ENCODE measurements at regions not wholly inside any gene's neighbourhood (a gene's known extent, or its start where the extent isn't known, plus 50 kb on each side); places are given as distances from the start of the nearest gene placed in this dataset.

DNA sequence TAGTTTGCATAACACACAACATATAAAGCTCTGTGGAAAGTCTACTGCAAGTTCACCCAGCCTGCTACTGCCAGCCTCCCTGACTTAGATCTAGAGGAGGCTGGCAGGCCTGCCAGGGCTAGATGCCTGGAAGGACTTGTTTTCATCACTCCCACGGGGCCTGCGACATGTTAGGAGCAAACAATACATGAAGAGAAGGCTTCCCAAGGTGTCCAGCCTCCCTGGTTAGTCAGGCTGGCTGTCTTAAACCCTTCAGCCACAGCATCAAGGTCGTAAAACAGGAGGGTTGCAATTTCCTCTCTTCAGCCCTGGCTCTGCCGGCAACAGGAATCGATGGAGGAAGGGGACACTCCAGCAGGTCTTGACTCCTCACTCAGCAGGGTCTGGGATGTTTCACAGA is 104.5 kb downstream of the NGF start:
- no peak overlapping the region for H3K27ac ChIP-seq (ENCODE audit: low read depth in 2 of 2, low read length in 2 of 2)
- H3K4me1 ChIP-seq (ENCODE audit: control insufficient read depth in 2 of 2, insufficient read depth in 2 of 2, low read length in 2 of 2) = peaks cover 3 to 15% of the 10 kb centered on the region in 2 donors
- no peak overlapping the region for H3K4me3 ChIP-seq (ENCODE audit: low read length in 2 of 2)
- no peaks in the 10 kb centered on the region for H3K9me3 ChIP-seq (ENCODE audit: control insufficient read depth in 2 of 2, low read length in 2 of 2)
- no peak overlapping the region for H3K9ac ChIP-seq (ENCODE audit: low read depth in 1 of 2, low read length in 2 of 2)
- no peaks in the 10 kb centered on the region for H3K27me3 ChIP-seq (ENCODE audit: control insufficient read depth in 2 of 2, insufficient read depth in 2 of 2, low read length in 2 of 2)
- no peaks in the 10 kb centered on the region for H3K36me3 ChIP-seq (ENCODE audit: control insufficient read depth in 2 of 2, insufficient read depth in 2 of 2, low read length in 2 of 2)

DNA sequence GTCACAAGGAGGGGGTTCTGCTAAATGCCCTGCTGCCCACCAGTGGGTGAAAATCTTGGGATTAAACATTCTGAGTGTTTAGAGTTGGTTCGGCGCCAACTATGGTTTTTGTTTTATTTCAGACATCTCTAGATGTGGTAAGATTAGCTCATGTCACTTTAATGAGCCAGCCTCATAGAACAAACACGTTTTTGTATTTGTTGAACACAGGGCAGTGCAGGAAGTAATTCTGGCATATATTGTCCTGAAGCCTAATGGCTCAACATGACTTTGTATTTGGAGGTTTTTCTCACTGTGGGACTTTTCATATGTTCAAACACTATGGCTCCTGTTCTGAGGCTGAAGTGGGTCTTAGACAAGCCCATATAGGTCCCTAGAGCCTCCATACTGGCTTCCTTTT is 107.8 kb downstream of the NGF start:
- Histone ChIP-seq H3K4me3 (ENCODE audit: low read length in 2 of 2) (no peak overlapping the region), H3K36me3 (ENCODE audit: control insufficient read depth in 2 of 2, insufficient read depth in 2 of 2, low read length in 2 of 2) (no peaks in the 10 kb centered on the region), H3K9ac (ENCODE audit: low read depth in 1 of 2, low read length in 2 of 2) (no peak overlapping the region), H3K4me1 (ENCODE audit: control insufficient read depth in 2 of 2, insufficient read depth in 2 of 2, low read length in 2 of 2) (peaks cover 3 to 20% of the 10 kb centered on the region in 2 donors), H3K9me3 (ENCODE audit: control insufficient read depth in 2 of 2, low read length in 2 of 2) (no peaks in the 10 kb centered on the region), H3K27ac (ENCODE audit: low read depth in 2 of 2, low read length in 2 of 2) (no peak overlapping the region), H3K27me3 (ENCODE audit: control insufficient read depth in 2 of 2, insufficient read depth in 2 of 2, low read length in 2 of 2) (no peaks in the 10 kb centered on the region)

DNA sequence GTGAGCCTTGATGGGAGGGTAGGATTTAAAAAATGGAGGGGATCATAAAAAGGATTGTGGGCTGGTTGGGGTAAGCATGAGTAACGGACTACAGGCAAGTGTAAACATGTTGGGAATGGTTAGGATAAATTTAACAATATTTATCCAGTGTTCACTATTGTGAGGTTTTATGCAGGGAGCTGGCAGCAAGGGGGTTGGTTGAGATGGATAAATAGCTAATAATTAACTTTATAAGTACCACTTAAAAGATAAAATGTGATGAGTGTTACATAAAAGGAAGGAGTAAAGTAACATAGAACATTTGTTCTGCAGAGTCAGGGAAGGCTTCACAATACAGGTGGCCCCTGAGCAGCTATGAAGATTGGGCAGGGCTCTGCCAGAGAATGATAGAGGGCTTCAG is 109.0 kb downstream of the NGF start:
- H3K9me3 ChIP-seq (ENCODE audit: control insufficient read depth in 2 of 2, low read length in 2 of 2) = no peaks in the 10 kb centered on the region
- H3K4me3 ChIP-seq (ENCODE audit: low read length in 2 of 2) = no peak overlapping the region
- H3K4me1 ChIP-seq (ENCODE audit: control insufficient read depth in 2 of 2, insufficient read depth in 2 of 2, low read length in 2 of 2) = peaks cover 3 to 20% of the 10 kb centered on the region in 2 donors
- no peaks in the 10 kb centered on the region for H3K36me3 ChIP-seq (ENCODE audit: control insufficient read depth in 2 of 2, insufficient read depth in 2 of 2, low read length in 2 of 2)
- no peaks in the 10 kb centered on the region for H3K27me3 ChIP-seq (ENCODE audit: control insufficient read depth in 2 of 2, insufficient read depth in 2 of 2, low read length in 2 of 2)
- no peak overlapping the region for H3K9ac ChIP-seq (ENCODE audit: low read depth in 1 of 2, low read length in 2 of 2)
- H3K27ac ChIP-seq (ENCODE audit: low read depth in 2 of 2, low read length in 2 of 2) = no peak overlapping the region

DNA sequence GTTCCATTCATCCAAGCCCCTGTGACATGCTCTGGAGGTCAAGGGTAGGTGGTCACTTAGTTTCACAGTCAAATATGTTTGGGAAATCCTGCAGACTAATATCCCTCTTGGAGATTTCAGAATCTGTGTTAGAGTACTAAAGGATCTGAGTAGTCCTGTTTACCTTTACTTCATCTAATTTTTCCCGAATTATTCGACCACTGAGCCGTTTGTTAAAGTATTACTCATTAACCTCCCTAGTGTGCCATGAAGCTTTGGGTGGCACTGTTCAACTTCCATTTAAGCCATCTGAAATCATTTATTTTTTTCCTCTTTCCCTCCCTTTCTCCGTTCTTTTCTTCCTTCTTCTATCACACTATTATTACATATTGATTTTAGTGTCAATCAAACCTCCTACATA is 109.9 kb downstream of the NGF start:
- no peak overlapping the region for H3K4me3 ChIP-seq (ENCODE audit: low read length in 2 of 2)
- no peak overlapping the region for H3K27ac ChIP-seq (ENCODE audit: low read depth in 2 of 2, low read length in 2 of 2)
- no peaks in the 10 kb centered on the region for H3K36me3 ChIP-seq (ENCODE audit: control insufficient read depth in 2 of 2, insufficient read depth in 2 of 2, low read length in 2 of 2)
- H3K27me3 ChIP-seq (ENCODE audit: control insufficient read depth in 2 of 2, insufficient read depth in 2 of 2, low read length in 2 of 2) = no peaks in the 10 kb centered on the region
- H3K9me3 ChIP-seq (ENCODE audit: control insufficient read depth in 2 of 2, low read length in 2 of 2) = no peaks in the 10 kb centered on the region
- no peak overlapping the region for H3K9ac ChIP-seq (ENCODE audit: low read depth in 1 of 2, low read length in 2 of 2)
- H3K4me1 ChIP-seq (ENCODE audit: control insufficient read depth in 2 of 2, insufficient read depth in 2 of 2, low read length in 2 of 2) = peaks cover 3 to 20% of the 10 kb centered on the region in 2 donors

DNA sequence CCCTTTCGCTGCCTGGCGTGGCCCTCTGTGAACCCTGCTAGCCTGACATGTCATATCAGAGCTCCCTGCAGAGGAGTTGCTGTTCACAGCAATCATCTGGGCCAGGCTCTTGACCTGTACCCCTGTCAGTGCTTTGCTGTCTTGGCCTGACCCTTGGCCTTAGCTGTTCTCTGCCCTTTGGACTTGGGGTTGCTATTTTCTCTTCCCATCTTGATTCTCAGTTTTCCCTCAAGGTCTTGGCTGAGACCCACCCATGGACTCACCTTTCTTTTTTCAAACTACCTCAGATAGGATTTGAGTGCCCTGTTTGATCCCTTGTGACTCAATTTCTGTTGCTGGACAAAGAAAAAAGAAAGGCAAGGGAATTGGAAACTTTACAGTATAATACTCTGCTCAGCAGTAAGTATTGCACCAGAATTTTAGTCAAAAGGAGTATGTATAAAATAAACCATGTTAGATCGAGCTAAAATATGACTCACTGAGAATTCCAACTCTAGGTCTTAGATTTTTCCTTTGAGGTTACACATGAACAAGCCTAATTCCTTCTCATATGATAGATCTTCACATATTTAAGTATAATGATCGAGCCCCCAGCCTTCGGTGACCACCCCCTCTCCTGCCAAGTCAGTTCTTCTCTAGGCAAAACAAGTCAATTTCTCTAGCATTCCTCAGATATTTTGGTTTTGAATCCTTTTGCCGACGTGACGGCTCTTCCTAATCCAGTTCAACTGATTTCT is 110.5 kb downstream of the NGF start:
- Histone ChIP-seq H3K9me3 (ENCODE audit: control insufficient read depth in 2 of 2, low read length in 2 of 2) (no peaks in the 10 kb centered on the region), H3K4me1 (ENCODE audit: control insufficient read depth in 2 of 2, insufficient read depth in 2 of 2, low read length in 2 of 2) (peaks cover 3 to 20% of the 10 kb centered on the region in 2 donors), H3K36me3 (ENCODE audit: control insufficient read depth in 2 of 2, insufficient read depth in 2 of 2, low read length in 2 of 2) (no peaks in the 10 kb centered on the region), H3K4me3 (ENCODE audit: low read length in 2 of 2) (no peak overlapping the region), H3K27ac (ENCODE audit: low read depth in 2 of 2, low read length in 2 of 2) (no peak overlapping the region), H3K27me3 (ENCODE audit: control insufficient read depth in 2 of 2, insufficient read depth in 2 of 2, low read length in 2 of 2) (no peaks in the 10 kb centered on the region), H3K9ac (ENCODE audit: low read depth in 1 of 2, low read length in 2 of 2) (no peak overlapping the region)

DNA sequence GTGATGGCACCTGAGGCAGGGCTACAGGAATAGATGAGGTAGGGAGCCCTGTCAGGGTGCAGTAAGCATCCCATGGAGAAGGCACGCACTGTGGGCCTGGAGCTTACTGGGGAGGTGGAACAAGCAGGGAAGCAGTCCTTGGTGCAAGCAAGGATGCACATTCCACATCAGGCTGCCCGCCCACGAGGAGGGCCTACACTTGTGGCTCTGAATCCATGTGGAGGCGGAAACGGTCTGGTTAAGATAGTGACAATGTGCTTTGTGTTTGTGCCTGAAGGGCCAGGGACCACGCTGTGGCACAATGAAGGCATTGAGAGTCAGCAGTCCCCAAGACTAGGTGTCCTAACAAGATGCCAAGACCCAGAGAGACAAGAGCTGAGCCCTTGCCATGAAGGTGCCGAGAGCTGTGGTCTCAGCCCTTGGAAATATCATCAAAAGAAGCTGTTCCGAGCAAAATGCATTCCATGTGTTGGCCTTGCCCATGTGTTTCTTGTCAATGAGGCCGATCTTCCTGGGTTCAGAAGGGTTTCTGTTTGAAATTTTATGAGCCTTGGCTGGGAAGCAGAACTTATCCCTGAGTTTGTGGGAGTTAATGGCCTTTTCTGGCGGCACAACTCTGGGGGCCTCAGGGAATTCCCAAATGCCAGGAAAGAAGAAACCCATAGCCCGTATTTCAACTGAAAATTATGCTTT is 111.9 kb downstream of the NGF start:
- H3K9me3 ChIP-seq (ENCODE audit: control insufficient read depth in 2 of 2, low read length in 2 of 2) = no peaks in the 10 kb centered on the region

DNA sequence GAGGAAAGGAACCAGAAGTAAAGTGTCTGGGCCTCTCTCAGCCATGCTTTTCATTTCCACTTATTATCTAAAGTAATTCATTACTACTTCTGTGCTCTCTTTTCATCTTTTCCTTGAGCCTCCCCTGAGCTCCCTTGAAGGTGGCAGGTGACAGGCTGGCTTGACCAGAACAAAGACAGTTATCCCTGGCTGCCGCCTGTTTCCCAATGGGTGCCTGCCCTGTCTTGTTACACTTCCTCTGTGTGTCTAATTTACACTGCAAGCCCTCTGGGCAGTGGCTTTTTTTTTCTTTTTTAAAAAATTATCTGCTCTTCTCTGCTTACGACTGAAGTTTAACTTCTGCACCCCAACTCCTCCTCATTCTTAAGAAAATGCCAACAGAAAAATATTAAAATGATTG is 113.4 kb downstream of the NGF start:
- Histone ChIP-seq H3K27me3 (ENCODE audit: control insufficient read depth in 2 of 2, insufficient read depth in 2 of 2, low read length in 2 of 2) (no peaks in the 10 kb centered on the region), H3K9me3 (ENCODE audit: control insufficient read depth in 2 of 2, low read length in 2 of 2) (no peaks in the 10 kb centered on the region), H3K4me1 (ENCODE audit: control insufficient read depth in 2 of 2, insufficient read depth in 2 of 2, low read length in 2 of 2) (peaks cover 0 to 9% of the 10 kb centered on the region in 2 donors), H3K36me3 (ENCODE audit: control insufficient read depth in 2 of 2, insufficient read depth in 2 of 2, low read length in 2 of 2) (no peaks in the 10 kb centered on the region), H3K27ac (ENCODE audit: low read depth in 2 of 2, low read length in 2 of 2) (no peak overlapping the region), H3K4me3 (ENCODE audit: low read length in 2 of 2) (no peak overlapping the region), H3K9ac (ENCODE audit: low read depth in 1 of 2, low read length in 2 of 2) (no peak overlapping the region)

More for the DNA sequence above, 111.9 kb downstream of the NGF start:
- Histone ChIP-seq H3K27ac (ENCODE audit: low read depth in 2 of 2, low read length in 2 of 2) (no peak overlapping the region), H3K9ac (ENCODE audit: low read depth in 1 of 2, low read length in 2 of 2) (no peak overlapping the region), H3K4me3 (ENCODE audit: low read length in 2 of 2) (no peak overlapping the region), H3K4me1 (ENCODE audit: control insufficient read depth in 2 of 2, insufficient read depth in 2 of 2, low read length in 2 of 2) (peaks cover 3 to 20% of the 10 kb centered on the region in 2 donors), H3K36me3 (ENCODE audit: control insufficient read depth in 2 of 2, insufficient read depth in 2 of 2, low read length in 2 of 2) (no peaks in the 10 kb centered on the region), H3K27me3 (ENCODE audit: control insufficient read depth in 2 of 2, insufficient read depth in 2 of 2, low read length in 2 of 2) (no peaks in the 10 kb centered on the region)

DNA sequence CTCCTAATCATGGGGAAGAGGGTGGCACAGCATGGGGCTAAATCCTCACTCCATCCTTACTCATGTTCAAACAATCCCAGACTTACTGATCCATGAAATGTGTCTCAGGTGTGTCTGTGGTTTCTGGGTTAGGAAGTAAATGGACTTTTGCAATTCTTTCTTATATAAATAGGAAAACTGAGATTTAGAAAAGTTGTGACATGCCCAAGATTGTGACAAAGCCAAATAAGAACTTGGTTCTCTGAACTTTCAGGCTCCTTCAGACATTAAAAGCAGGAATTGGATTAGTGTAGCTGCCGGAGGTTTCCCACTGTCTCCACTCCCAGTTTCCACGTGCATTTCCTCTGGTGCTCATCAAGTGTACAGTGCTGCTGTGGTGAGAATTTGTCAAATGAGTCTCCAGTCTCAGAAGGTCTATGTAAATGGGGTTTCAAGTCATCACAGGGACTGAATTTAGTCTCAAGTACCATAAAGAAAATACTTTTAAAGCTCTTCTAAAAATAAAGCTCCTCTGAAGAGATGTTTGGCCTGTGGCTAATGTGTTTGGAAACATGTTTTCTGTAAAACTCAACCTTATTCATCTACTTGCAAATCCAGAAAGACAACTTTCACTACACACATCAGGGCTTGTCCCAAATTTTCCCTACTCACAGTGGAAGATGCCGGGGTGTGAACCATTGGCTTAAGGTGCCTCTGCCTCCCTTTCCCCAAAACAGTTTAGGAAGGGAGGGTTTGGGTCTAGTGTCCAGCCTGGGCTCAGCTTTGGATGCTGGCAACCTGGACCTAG is 115.2 kb downstream of the NGF start:
- H3K4me1 ChIP-seq (ENCODE audit: control insufficient read depth in 2 of 2, insufficient read depth in 2 of 2, low read length in 2 of 2) = no peaks in the 10 kb centered on the region
- H3K9me3 ChIP-seq (ENCODE audit: control insufficient read depth in 2 of 2, low read length in 2 of 2) = no peaks in the 10 kb centered on the region
- H3K4me3 ChIP-seq (ENCODE audit: low read length in 2 of 2) = no peak overlapping the region
- H3K36me3 ChIP-seq (ENCODE audit: control insufficient read depth in 2 of 2, insufficient read depth in 2 of 2, low read length in 2 of 2) = no peaks in the 10 kb centered on the region
- no peak overlapping the region for H3K27ac ChIP-seq (ENCODE audit: low read depth in 2 of 2, low read length in 2 of 2)
- H3K27me3 ChIP-seq (ENCODE audit: control insufficient read depth in 2 of 2, insufficient read depth in 2 of 2, low read length in 2 of 2) = no peaks in the 10 kb centered on the region
- H3K9ac ChIP-seq (ENCODE audit: low read depth in 1 of 2, low read length in 2 of 2) = no peak overlapping the region

DNA sequence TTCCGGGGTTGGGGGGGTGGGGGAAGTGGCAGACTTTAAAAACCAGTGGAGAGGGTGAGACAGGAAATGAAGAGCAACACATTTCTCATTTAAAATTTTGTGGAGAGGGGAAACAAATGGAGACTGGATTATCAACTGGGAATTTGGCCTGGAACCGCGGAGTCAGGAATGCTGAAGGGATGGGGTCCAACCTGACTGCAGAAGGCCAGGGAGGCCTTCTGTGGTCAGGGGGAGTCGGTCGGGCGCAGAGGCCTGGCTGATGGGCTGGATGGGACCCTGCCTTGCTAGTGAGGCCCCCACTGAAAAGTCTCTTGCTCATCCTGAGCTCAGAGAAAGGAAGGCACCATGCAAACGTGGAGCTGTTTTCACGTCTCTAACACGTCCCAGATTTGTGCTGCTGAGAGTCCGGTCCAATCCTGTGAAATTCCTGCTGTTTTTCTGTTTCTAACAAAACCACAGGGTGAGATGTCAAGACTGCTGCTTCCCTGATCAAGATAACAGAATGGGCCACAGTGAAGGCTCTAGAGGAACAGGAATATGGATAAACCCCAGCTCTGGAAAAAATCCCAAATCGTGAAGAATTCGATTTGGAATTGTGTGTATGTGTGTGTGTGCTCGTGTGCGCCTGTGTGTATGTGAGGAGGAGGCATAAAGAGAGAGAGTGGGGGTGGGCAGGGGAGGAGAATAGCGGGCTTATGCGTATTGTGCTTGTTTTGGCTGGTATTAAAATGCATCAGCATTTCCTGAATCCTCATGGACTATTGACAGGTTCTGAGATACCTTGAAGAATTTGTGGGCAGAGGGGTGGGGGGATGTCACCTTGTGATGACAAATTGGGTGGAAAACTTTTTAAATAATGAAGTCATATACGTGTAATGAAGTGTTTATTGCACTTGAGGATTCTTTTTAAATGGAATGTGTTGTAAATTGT is 117.4 kb downstream of the NGF start:
- no peaks in the 10 kb centered on the region for H3K9me3 ChIP-seq (ENCODE audit: control insufficient read depth in 2 of 2, low read length in 2 of 2)
- H3K27me3 ChIP-seq (ENCODE audit: control insufficient read depth in 2 of 2, insufficient read depth in 2 of 2, low read length in 2 of 2) = no peaks in the 10 kb centered on the region
- H3K36me3 ChIP-seq (ENCODE audit: control insufficient read depth in 2 of 2, insufficient read depth in 2 of 2, low read length in 2 of 2) = no peaks in the 10 kb centered on the region
- H3K9ac ChIP-seq (ENCODE audit: low read depth in 1 of 2, low read length in 2 of 2) = no peak overlapping the region
- no peaks in the 10 kb centered on the region for H3K4me1 ChIP-seq (ENCODE audit: control insufficient read depth in 2 of 2, insufficient read depth in 2 of 2, low read length in 2 of 2)
- H3K4me3 ChIP-seq (ENCODE audit: low read length in 2 of 2) = no peak overlapping the region
- no peak overlapping the region for H3K27ac ChIP-seq (ENCODE audit: low read depth in 2 of 2, low read length in 2 of 2)
